Trophoblast cell (in vitro differentiated cells and primary cell): ENCODE measurements at regions not wholly inside any gene's neighbourhood (a gene's known extent, or its start where the extent isn't known, plus 50 kb on each side); places are given as distances from the start of the nearest gene placed in this dataset.

ENCODE experiments used
- DNase-seq, 2 donors: peaks; one replicate each; pipeline ENCODE4 v3.0.0-alpha.2; 2016
- H2AFZ ChIP-seq: 2 replicates; pipeline ENCODE4 v1.6.1; 2013; ENCODE audit warnings: low read length, moderate library complexity, mild to moderate bottlenecking; ENCODE audit not compliant: insufficient read depth, poor library complexity
- H2AK5ac ChIP-seq: 2 replicates; pipeline ENCODE4 v1.6.1; 2013; ENCODE audit warnings: mild to moderate bottlenecking, low read length
- H2BK120ac ChIP-seq: 2 replicates; pipeline ENCODE4 v1.6.1; 2013; ENCODE audit warnings: low read length, mild to moderate bottlenecking, moderate library complexity; ENCODE audit not compliant: insufficient read depth, poor library complexity
- H2BK12ac ChIP-seq: 2 replicates; pipeline ENCODE4 v1.6.1; 2013; ENCODE audit warnings: mild to moderate bottlenecking, low read length, moderate library complexity
- H2BK5ac ChIP-seq: 2 replicates; pipeline ENCODE4 v1.6.1; 2013; ENCODE audit warnings: low read length, low read depth, moderate library complexity, mild to moderate bottlenecking; ENCODE audit not compliant: poor library complexity
- H3K14ac ChIP-seq: 2 replicates; pipeline ENCODE4 v1.6.1; 2013; ENCODE audit warnings: mild to moderate bottlenecking, low read length
- H3K18ac ChIP-seq: 2 replicates; pipeline ENCODE4 v1.6.1; 2013; ENCODE audit warnings: mild to moderate bottlenecking, low read length
- H3K23ac ChIP-seq: 2 replicates; pipeline ENCODE4 v1.6.1; 2013; ENCODE audit warnings: low read length
- H3K27ac ChIP-seq: 2 replicates; pipeline ENCODE4 v1.5.1; 2013; ENCODE audit warnings: low read depth, mild to moderate bottlenecking, inconsistent platforms, low read length, moderate library complexity
- H3K27me3 ChIP-seq: 2 replicates; pipeline ENCODE4 v1.6.1; 2013; ENCODE audit warnings: inconsistent platforms, mild to moderate bottlenecking, low read length, moderate library complexity; ENCODE audit not compliant: insufficient read depth
- H3K36me3 ChIP-seq, 2 experiments: 1 replicate in 1 of 2; 2 replicates in 1 of 2; pipeline ENCODE4 v1.6.1; 2013; ENCODE audit warnings: low read length in 2 of 2, mild to moderate bottlenecking in 2 of 2, moderate library complexity in 1 of 2; ENCODE audit not compliant: insufficient read depth in 2 of 2, control insufficient read depth in 1 of 2
- H3K4ac ChIP-seq: 2 replicates; pipeline ENCODE4 v1.6.1; 2013; ENCODE audit warnings: low read depth, mild to moderate bottlenecking, low read length, moderate library complexity
- H3K4me1 ChIP-seq, 2 experiments: 1 replicate in 1 of 2; 2 replicates in 1 of 2; pipeline ENCODE4 v1.6.1; 2013; ENCODE audit warnings: low read length in 2 of 2, mild to moderate bottlenecking in 2 of 2, moderate library complexity in 1 of 2; ENCODE audit not compliant: insufficient read depth in 2 of 2, control insufficient read depth in 1 of 2
- H3K4me2 ChIP-seq: 2 replicates; pipeline ENCODE4 v1.6.1; 2013; ENCODE audit warnings: inconsistent platforms, mild to moderate bottlenecking, low read length, moderate library complexity
- H3K4me3 ChIP-seq: 2 replicates; pipeline ENCODE4 v1.5.1; 2013; ENCODE audit warnings: mild to moderate bottlenecking, low read depth, low read length, inconsistent platforms
- H3K79me1 ChIP-seq: one replicate; pipeline ENCODE4 v1.6.1; 2013; ENCODE audit warnings: low read length
- H3K79me2 ChIP-seq: 2 replicates; pipeline ENCODE4 v1.6.1; 2013; ENCODE audit warnings: low read length, mild to moderate bottlenecking; ENCODE audit not compliant: control insufficient read depth, insufficient read depth, poor library complexity
- H3K9ac ChIP-seq: 2 replicates; pipeline ENCODE4 v1.6.1; 2013; ENCODE audit warnings: mild to moderate bottlenecking, low read length
- H3K9me3 ChIP-seq: 2 replicates; pipeline ENCODE4 v1.6.1; 2013; ENCODE audit warnings: low read depth, mild to moderate bottlenecking, control low read depth, inconsistent platforms, low read length; ENCODE audit not compliant: insufficient read depth
- H4K12ac ChIP-seq: 2 replicates; pipeline ENCODE4 v1.6.1; 2013; ENCODE audit warnings: low read depth, mild to moderate bottlenecking, low read length, moderate library complexity
- H4K8ac ChIP-seq: 2 replicates; pipeline ENCODE4 v1.6.1; 2013; ENCODE audit warnings: low read depth, mild to moderate bottlenecking, low read length, moderate library complexity
- H4K91ac ChIP-seq: one replicate; pipeline ENCODE4 v1.6.1; 2013; ENCODE audit warnings: low read depth, mild to moderate bottlenecking, low read length, moderate library complexity
- WGBS: extraction: QIAGEN DNeasy Blood & Tissue Kit; methylation state at CpG from one replicate; pipeline ENCODE4 v1.1.7; 2013; ENCODE audit warnings: missing lambda C conversion rate; ENCODE audit not compliant: insufficient read length, insufficient coverage; ENCODE audit errors: extremely low coverage; 5-methylcytosine and 5-hydroxymethylcytosine counted together

DNA sequence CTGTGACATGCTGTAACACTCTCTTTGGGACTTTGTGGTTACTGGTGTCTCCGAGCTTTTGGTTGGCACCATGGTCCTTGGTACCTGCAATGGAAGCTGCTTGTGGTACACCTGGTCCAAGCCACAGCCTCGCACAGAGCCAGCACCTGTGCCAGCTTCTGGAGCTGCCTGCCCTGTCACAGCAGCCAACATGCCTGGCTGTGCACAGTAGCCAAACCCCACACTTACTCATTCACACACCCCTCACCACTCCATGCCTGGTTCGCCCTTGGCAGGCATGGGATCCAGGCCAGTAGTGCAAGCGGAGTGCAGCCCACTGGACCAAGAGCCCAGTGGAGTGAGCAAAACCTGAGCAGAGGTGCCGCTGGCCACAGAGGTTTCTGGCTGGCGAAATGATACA is 459.9 kb downstream of the TBC1D32 start:
- Histone ChIP-seq H3K79me2 (no peaks in the 10 kb centered on the region), H3K23ac (no peak overlapping the region), H3K4me3 (no peak overlapping the region), H3K27ac (no peak overlapping the region), H2AFZ (no peak overlapping the region), H3K14ac (no peak overlapping the region), H4K8ac (no peak overlapping the region), H2BK120ac (no peak overlapping the region), H2BK5ac (no peak overlapping the region), H3K9me3 (no peaks in the 10 kb centered on the region), H3K4me2 (no peak overlapping the region), H4K91ac (no peak overlapping the region), H2BK12ac (no peak overlapping the region), H3K79me1 (no peaks in the 10 kb centered on the region), H2AK5ac (no peak overlapping the region), H3K4me1 (no peaks in the 10 kb centered on the region), H4K12ac (no peak overlapping the region), H3K18ac (no peak overlapping the region), H3K4ac (no peak overlapping the region), H3K36me3 (no peaks in the 10 kb centered on the region), H3K27me3 (no peaks in the 10 kb centered on the region), H3K9ac (no peak overlapping the region)
- DNase-seq: no peak
- WGBS: no CpG with 5 or more reads among the region's 6 CpGs

DNA sequence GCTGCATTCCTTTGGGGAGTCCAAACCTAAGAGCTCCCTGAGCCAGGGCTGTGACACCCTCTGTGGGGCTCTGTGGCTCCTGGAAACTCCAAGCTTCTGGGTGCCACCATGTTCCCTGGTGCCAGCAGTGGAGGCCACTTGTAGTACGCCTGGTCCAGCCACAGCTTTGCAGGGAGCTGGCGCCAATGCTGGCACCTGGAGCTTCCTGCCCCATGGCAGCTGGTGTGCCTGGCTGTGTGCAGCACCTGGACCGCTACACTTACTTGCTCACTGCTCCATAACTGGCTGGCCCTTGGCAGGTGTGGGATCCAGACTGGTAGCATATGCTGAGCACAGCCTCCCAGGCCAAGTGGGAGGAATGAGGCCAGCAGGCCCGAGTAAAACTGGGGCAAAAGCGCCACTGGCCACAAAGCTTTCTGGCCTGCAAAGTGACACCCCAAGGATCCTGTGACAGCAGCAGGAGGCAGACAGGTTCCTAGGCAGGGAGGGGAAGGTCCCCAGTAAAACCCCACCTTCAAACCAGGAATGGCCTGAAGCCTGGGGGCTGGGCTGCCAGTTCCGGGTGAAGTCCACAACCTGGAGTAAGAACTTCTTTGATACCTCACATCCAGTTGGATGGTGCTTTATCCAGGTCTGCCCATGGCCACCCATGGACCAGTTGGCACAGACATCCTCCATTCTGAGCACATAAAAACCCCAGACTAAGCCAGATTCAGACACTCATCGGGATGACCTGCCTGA is 461.0 kb downstream of the TBC1D32 start:
- no peaks in the 10 kb centered on the region for H3K4me1 ChIP-seq
- DNase-seq: no peak
- no peaks in the 10 kb centered on the region for H3K27me3 ChIP-seq
- no peak overlapping the region for H2BK12ac ChIP-seq
- H3K14ac ChIP-seq: no peak overlapping the region
- no peak overlapping the region for H3K27ac ChIP-seq
- H4K91ac ChIP-seq: no peak overlapping the region
- no peak overlapping the region for H4K8ac ChIP-seq
- H3K36me3 ChIP-seq: no peaks in the 10 kb centered on the region
- no peaks in the 10 kb centered on the region for H3K79me1 ChIP-seq
- H2BK120ac ChIP-seq: no peak overlapping the region
- no peak overlapping the region for H3K4me2 ChIP-seq
- H4K12ac ChIP-seq: no peak overlapping the region
- H3K4ac ChIP-seq: no peak overlapping the region
- H2BK5ac ChIP-seq: no peak overlapping the region
- H2AK5ac ChIP-seq: no peak overlapping the region
- H3K23ac ChIP-seq: no peak overlapping the region
- no peak overlapping the region for H3K9ac ChIP-seq
- no peaks in the 10 kb centered on the region for H3K9me3 ChIP-seq
- H2AFZ ChIP-seq: no peak overlapping the region
- H3K4me3 ChIP-seq: no peak overlapping the region
- no peak overlapping the region for H3K18ac ChIP-seq
- no peaks in the 10 kb centered on the region for H3K79me2 ChIP-seq
- WGBS: no CpG with 5 or more reads among the region's 7 CpGs

DNA sequence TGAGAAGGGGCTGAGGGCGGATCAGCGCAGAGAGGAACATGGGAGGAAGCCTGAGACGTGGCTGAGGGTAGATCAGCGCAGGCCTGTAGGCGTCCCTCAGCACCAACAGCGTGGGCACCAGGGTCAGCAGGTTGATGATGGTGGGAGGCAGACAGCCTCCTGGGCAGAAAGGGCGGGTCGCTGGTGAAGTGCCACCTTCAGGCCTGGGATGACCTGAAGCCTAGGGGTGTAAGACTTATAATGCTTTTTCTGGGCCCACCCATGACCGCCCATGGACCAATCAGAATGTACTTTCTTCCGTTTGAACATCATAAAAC is 462.1 kb downstream of the TBC1D32 start:
- H3K9ac ChIP-seq: no peak overlapping the region

DNA sequence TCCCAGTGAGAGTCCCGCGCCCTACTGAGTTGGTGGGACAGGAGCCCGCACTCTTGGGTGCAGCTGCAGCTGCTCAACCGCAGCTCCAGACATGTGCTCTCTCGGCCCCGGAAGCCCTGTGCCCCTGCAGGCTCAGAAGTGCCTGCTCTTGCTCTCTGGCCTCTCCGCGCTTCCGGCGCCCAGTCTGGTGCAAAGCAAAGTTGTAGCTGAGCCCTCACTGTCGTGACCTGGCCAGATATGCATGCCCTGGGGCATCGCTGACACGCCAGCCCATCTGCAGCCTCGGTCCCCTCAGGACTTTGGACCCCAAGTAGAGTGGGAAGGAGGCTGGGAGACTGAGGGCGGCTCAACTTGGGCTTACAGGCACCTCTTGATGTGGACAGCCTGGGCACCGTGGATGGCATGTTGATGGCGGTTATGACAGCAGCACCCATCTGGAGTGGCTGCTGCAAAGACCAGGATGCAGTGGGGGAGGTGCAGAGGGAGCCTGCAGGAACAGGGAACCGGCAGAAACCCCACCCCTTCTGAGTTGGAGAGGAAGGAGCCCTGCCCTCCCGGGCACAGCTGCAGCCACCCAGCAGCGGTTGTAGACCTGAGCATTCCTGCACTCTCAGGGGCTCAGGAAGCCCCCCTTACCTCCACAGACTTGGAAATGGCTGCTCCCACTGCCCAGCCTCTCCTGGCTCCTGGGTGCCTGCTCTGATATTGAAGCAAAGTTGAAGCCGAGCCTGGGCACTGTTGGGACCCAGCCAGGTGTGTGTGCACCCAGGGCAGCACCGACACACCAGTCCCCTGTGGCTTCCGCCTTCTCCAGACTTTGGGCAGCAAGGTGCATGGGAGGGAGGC is 462.6 kb downstream of the TBC1D32 start:
- H3K4me1 ChIP-seq: no peaks in the 10 kb centered on the region
- H2AK5ac ChIP-seq: no peak overlapping the region
- H3K79me2 ChIP-seq: no peaks in the 10 kb centered on the region
- H4K8ac ChIP-seq: no peak overlapping the region
- no peak overlapping the region for H3K27ac ChIP-seq
- DNase-seq: no peak
- no peak overlapping the region for H2BK12ac ChIP-seq
- no peak overlapping the region for H4K91ac ChIP-seq
- WGBS: no CpG with 5 or more reads among the region's 23 CpGs
- no peaks in the 10 kb centered on the region for H3K79me1 ChIP-seq
- no peak overlapping the region for H2BK120ac ChIP-seq
- H3K14ac ChIP-seq: no peak overlapping the region
- H2AFZ ChIP-seq: no peak overlapping the region
- H2BK5ac ChIP-seq: no peak overlapping the region
- H3K18ac ChIP-seq: no peak overlapping the region
- H3K9ac ChIP-seq: no peak overlapping the region
- no peak overlapping the region for H4K12ac ChIP-seq
- no peak overlapping the region for H3K23ac ChIP-seq
- no peaks in the 10 kb centered on the region for H3K27me3 ChIP-seq
- H3K4me2 ChIP-seq: no peak overlapping the region
- H3K4me3 ChIP-seq: no peak overlapping the region
- no peaks in the 10 kb centered on the region for H3K9me3 ChIP-seq
- no peak overlapping the region for H3K4ac ChIP-seq
- no peaks in the 10 kb centered on the region for H3K36me3 ChIP-seq

More for the DNA sequence above, 462.1 kb downstream of the TBC1D32 start:
- Histone ChIP-seq H3K23ac (no peak overlapping the region), H3K79me1 (no peaks in the 10 kb centered on the region), H4K91ac (no peak overlapping the region), H3K9me3 (no peaks in the 10 kb centered on the region), H3K4me1 (no peaks in the 10 kb centered on the region), H3K14ac (no peak overlapping the region), H3K36me3 (no peaks in the 10 kb centered on the region), H2BK120ac (no peak overlapping the region), H2BK12ac (no peak overlapping the region), H2AFZ (no peak overlapping the region), H3K4me3 (no peak overlapping the region), H3K18ac (no peak overlapping the region), H4K12ac (no peak overlapping the region), H2AK5ac (no peak overlapping the region), H3K79me2 (no peaks in the 10 kb centered on the region), H3K4ac (no peak overlapping the region), H3K27ac (no peak overlapping the region), H4K8ac (no peak overlapping the region), H3K4me2 (no peak overlapping the region), H2BK5ac (no peak overlapping the region), H3K27me3 (no peaks in the 10 kb centered on the region)
- no peak for DNase-seq
- no CpG with 5 or more reads among the region's 10 CpGs for WGBS
